ENCODE measurements at regions not wholly inside any gene's neighbourhood (a gene's known extent, or its start where the extent isn't known, plus 50 kb on each side); places are given as distances from the start of the nearest gene placed in this dataset.

DNA sequence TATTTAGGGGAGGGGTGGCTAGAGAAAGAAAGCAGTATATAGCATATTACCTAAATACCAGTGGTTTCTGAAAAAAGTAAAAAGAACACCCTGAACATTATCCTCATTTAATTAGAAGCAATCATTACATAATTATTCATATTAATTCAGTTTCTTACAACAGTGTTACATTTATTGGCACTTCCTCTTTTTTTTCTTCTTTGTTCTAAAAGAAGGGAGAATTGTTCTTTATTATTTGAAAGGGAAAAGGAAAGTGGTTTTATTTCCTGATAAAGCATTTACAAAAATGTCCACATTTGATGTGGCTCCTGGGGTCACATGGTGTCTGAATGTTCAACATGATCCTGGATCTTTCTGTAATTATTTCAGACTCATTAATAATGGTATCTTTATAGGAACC, 254.9 kb upstream of the ZEB2 start:
- Histone ChIP-seq H3K14ac (ENCODE audit: insufficient read depth, low read length) (no peak overlapping the region), H4K8ac (replicated peaks; ENCODE audit: insufficient read length, low read depth, low read length) (no peak overlapping the region), H2BK120ac (ENCODE audit: low read depth, low read length, poor library complexity, severe bottlenecking) (no peak overlapping the region), H2AK5ac (ENCODE audit: insufficient read length, low read length) (no peak overlapping the region), H3K23me2 (ENCODE audit: insufficient read length, low read depth, low read length, poor library complexity, severe bottlenecking) (no peaks in the 10 kb centered on the region), H3K27ac (ENCODE audit: insufficient read length, low read depth, low read length) (no peak overlapping the region), H3K4me1 (ENCODE audit: insufficient read depth, low read length) (no peaks in the 10 kb centered on the region), H3K18ac (ENCODE audit: insufficient read length, low read depth, low read length) (no peak overlapping the region), H2AFZ (ENCODE audit: low read length) (no peak overlapping the region), H3K23ac (ENCODE audit: insufficient read length, low read depth, low read length) (no peak overlapping the region), H4K20me1 (ENCODE audit: control insufficient read depth, insufficient read depth, insufficient read length) (no peaks in the 10 kb centered on the region), H3K79me1 (ENCODE audit: insufficient read depth, low read depth, low read length, poor library complexity, severe bottlenecking) (no peaks in the 10 kb centered on the region), H2BK15ac (ENCODE audit: low read depth, low read length) (no peak overlapping the region), H3K4me2 (ENCODE audit: insufficient read depth, insufficient read length, low read length) (no peak overlapping the region), H2BK12ac (ENCODE audit: insufficient read length, low read depth, low read length) (no peak overlapping the region), H3K9me3 (ENCODE audit: control insufficient read depth, low read depth, low read length) (no peaks in the 10 kb centered on the region), H4K5ac (ENCODE audit: insufficient read length, low read depth, low read length) (no peak overlapping the region), H3K56ac (ENCODE audit: insufficient read length, low read depth, low read length) (no peak overlapping the region), H2BK20ac (ENCODE audit: low read depth, low read length, poor library complexity, severe bottlenecking) (no peak overlapping the region), H2BK5ac (ENCODE audit: insufficient read length, low read length) (no peak overlapping the region), H3T11ph (ENCODE audit: low read length) (peak overlapping the region; percentile 17), H3K4ac (ENCODE audit: low read depth, low read length) (no peak overlapping the region), H3K79me2 (ENCODE audit: insufficient read depth, low read length) (no peaks in the 10 kb centered on the region), H3K27me3 (ENCODE audit: insufficient read depth, low read length) (no peaks in the 10 kb centered on the region), H4K91ac (ENCODE audit: insufficient read length, low read depth, low read length) (no peak overlapping the region), H3K9ac (ENCODE audit: extremely low read depth, insufficient read length, low read length) (no peak overlapping the region)
- Mint-ChIP-seq H3K9me3 (no peaks in the 10 kb centered on the region), H3K27me3 (ENCODE audit: low read depth) (no peaks in the 10 kb centered on the region), H3K4me3 (no peak overlapping the region), H3K4me1 (0 out of 4 replicates have a peak, but pooled peaks cover under 1 to 2% of the 10 kb centered on the region in 2 experiments), H3K36me3 (ENCODE audit: insufficient read depth in 1 of 3, low read depth in 3 of 3) (no peaks in the 10 kb centered on the region), H3K27ac (no peak overlapping the region)
- TF ChIP-seq, protein P1, sequence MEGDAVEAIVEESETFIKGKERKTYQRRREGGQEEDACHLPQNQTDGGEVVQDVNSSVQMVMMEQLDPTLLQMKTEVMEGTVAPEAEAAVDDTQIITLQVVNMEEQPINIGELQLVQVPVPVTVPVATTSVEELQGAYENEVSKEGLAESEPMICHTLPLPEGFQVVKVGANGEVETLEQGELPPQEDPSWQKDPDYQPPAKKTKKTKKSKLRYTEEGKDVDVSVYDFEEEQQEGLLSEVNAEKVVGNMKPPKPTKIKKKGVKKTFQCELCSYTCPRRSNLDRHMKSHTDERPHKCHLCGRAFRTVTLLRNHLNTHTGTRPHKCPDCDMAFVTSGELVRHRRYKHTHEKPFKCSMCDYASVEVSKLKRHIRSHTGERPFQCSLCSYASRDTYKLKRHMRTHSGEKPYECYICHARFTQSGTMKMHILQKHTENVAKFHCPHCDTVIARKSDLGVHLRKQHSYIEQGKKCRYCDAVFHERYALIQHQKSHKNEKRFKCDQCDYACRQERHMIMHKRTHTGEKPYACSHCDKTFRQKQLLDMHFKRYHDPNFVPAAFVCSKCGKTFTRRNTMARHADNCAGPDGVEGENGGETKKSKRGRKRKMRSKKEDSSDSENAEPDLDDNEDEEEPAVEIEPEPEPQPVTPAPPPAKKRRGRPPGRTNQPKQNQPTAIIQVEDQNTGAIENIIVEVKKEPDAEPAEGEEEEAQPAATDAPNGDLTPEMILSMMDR (conservative IDR thresholded peaks at IDR 0.05) = no peak
- no peak for DNase-seq
